ENCODE measurements at regions not wholly inside any gene's neighbourhood (a gene's known extent, or its start where the extent isn't known, plus 50 kb on each side); places are given as distances from the start of the nearest gene placed in this dataset.

DNA sequence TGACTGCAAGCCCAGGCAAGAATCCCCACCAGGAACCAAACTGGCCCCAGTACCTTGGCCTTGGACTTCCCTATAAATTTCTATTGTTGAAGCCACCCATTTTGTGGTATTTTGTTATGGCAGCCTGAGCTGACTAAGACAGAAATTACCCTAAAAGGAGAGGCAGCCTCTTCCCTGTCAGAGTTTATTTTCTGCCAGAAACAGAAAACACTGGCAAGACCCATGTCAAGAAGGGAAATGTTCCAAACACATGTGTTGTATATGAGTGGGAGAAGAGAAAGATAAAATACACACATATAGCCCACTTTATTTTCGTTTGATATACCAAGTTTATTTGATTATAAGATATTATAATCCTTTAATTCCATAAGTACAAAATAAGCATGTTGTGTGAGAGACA lies 225.1 kb upstream of the FSHR start:
- in situ Hi-C loops (cut with MboI; ENCODE audit: low pct_ligation_motif_present in 1 of 4, low pct_unique_long_range_greater_than_20kb in 1 of 4, low sequenced_read_pairs in 3 of 4) (no loop called here), intact Hi-C loops (cut with DNase I; ENCODE audit: low total_unique reads) (no loop called here)
- no peak overlapping the region for H3K4me3 ChIP-seq
- WGBS, 2 donors (ENCODE audit: low coverage in 1 of 2) = 13 to 46% methylated on average over 1 of the region's 1 CpG
- TF ChIP-seq POLR2AphosphoS5 (IDR thresholded peaks at IDR 0.05) (no peak), EP300 (IDR thresholded peaks at IDR 0.05; ENCODE audit: low read depth) (no peak), POLR2A (IDR thresholded peaks at IDR 0.05) (no peak)
- TF ChIP-seq, protein P1, sequence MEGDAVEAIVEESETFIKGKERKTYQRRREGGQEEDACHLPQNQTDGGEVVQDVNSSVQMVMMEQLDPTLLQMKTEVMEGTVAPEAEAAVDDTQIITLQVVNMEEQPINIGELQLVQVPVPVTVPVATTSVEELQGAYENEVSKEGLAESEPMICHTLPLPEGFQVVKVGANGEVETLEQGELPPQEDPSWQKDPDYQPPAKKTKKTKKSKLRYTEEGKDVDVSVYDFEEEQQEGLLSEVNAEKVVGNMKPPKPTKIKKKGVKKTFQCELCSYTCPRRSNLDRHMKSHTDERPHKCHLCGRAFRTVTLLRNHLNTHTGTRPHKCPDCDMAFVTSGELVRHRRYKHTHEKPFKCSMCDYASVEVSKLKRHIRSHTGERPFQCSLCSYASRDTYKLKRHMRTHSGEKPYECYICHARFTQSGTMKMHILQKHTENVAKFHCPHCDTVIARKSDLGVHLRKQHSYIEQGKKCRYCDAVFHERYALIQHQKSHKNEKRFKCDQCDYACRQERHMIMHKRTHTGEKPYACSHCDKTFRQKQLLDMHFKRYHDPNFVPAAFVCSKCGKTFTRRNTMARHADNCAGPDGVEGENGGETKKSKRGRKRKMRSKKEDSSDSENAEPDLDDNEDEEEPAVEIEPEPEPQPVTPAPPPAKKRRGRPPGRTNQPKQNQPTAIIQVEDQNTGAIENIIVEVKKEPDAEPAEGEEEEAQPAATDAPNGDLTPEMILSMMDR (IDR thresholded peaks at IDR 0.05) = no peak
- no peak for DNase-seq
- no peak overlapping the region for H3K27ac ChIP-seq
- no peaks in the 10 kb centered on the region for H3K4me1 ChIP-seq
- no peaks in the 10 kb centered on the region for H3K9me3 ChIP-seq
- H3K27me3 ChIP-seq = no peaks in the 10 kb centered on the region
- no peaks in the 10 kb centered on the region for H3K36me3 ChIP-seq

DNA sequence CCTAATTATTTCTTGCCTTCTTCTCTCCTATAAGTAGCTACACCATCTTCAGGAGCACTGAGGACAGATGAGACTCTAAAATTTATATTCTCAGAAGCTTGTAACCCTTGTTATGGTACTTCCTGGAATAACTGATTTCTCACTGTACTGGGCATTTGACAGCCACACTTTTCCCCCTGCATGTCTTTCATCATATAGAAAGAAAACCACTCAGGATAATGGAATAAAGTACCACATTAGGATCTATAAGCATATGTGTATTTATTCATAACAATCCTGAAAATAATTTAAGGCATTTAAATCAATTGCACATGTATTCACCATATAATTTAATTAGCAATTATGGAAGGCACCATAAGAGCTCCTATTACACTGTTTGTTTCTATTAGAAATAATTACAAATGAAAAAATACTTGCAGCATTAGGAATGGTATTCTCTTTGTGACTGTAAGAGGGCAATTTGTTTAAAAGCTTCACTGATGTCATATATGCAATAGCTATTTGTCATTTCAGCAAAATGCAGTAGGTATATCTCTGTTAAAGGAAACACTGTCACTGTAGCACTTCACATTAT lies 216.9 kb upstream of the FSHR start:
- Histone ChIP-seq H3K9me3 (no peaks in the 10 kb centered on the region), H3K4me1 (no peaks in the 10 kb centered on the region), H3K27ac (no peak overlapping the region), H3K36me3 (no peaks in the 10 kb centered on the region), H3K27me3 (no peaks in the 10 kb centered on the region), H3K4me3 (no peak overlapping the region)
- in situ Hi-C loops (cut with MboI; ENCODE audit: low pct_ligation_motif_present in 1 of 4, low pct_unique_long_range_greater_than_20kb in 1 of 4, low sequenced_read_pairs in 3 of 4) = no loop called here
- intact Hi-C loops (cut with DNase I; ENCODE audit: low total_unique reads) = no loop called here
- TF ChIP-seq POLR2A (IDR thresholded peaks at IDR 0.05) (no peak), EP300 (IDR thresholded peaks at IDR 0.05; ENCODE audit: low read depth) (no peak)
- TF ChIP-seq, protein P1 (IDR thresholded peaks at IDR 0.05) = no peak
- DNase-seq = no peak

DNA sequence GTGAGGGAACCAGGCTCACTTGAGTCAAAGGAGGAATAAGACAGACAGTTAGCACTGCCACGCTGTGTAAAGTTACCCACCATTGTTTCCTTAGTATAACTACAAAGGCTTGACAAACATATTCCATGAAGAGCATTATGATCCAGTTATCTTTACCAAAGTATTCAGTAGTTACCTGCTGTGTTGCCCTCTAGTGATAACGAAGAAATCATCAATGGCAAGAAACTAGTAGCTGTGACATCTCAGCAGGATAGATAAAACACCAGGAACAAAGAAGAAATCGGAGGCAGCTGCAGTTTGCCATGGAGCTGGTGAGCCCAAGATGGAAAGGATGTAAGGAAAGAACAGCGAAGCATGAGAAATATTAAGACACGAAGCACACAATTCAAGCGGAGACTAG lies 215.3 kb upstream of the FSHR start:
- H3K4me1 ChIP-seq = no peaks in the 10 kb centered on the region
- H3K27me3 ChIP-seq = no peaks in the 10 kb centered on the region
- in situ Hi-C loops (cut with MboI; ENCODE audit: low pct_ligation_motif_present in 1 of 4, low pct_unique_long_range_greater_than_20kb in 1 of 4, low sequenced_read_pairs in 3 of 4) = no loop called here
- 79 to 82% methylated on average over 6 of the region's 6 CpGs for WGBS, 2 donors (ENCODE audit: low coverage in 1 of 2)
- no peaks in the 10 kb centered on the region for H3K36me3 ChIP-seq
- no peaks in the 10 kb centered on the region for H3K9me3 ChIP-seq
- no peak overlapping the region for H3K4me3 ChIP-seq
- DNase-seq = no peak
- intact Hi-C loops (cut with DNase I; ENCODE audit: low total_unique reads) = no loop called here
- H3K27ac ChIP-seq = no peak overlapping the region
- TF ChIP-seq EP300 (IDR thresholded peaks at IDR 0.05; ENCODE audit: low read depth) (no peak), POLR2A (IDR thresholded peaks at IDR 0.05) (no peak), POLR2AphosphoS5 (IDR thresholded peaks at IDR 0.05) (no peak)
- TF ChIP-seq, protein P1 (IDR thresholded peaks at IDR 0.05) = no peak

DNA sequence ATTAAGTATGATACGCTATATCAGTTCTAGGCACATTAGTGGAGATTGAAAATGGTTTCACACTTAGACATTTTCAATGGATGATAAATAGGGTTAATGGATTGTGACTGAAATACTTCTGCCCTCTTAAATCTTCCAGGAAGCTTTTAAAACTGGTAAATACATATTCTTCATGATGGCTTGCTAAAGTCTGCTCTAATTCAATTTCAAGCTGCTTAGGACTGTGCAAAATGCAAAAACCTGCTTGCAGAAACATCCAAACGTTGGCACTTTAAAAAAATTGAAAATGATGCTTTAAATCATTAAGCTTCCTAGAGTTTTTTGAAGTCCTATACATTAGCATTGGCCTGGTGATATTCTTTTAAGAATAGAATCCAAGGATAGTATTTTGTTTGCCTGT lies 214.8 kb upstream of the FSHR start:
- H3K4me1 ChIP-seq = no peaks in the 10 kb centered on the region
- WGBS, 2 donors (ENCODE audit: low coverage in 1 of 2) = 65 to 75% methylated on average over 2 of the region's 2 CpGs
- no peaks in the 10 kb centered on the region for H3K9me3 ChIP-seq
- no peak for DNase-seq
- H3K27ac ChIP-seq = no peak overlapping the region
- in situ Hi-C loops (cut with MboI; ENCODE audit: low pct_ligation_motif_present in 1 of 4, low pct_unique_long_range_greater_than_20kb in 1 of 4, low sequenced_read_pairs in 3 of 4) (no loop called here), intact Hi-C loops (cut with DNase I; ENCODE audit: low total_unique reads) (no loop called here)
- TF ChIP-seq POLR2A (IDR thresholded peaks at IDR 0.05) (no peak), EP300 (IDR thresholded peaks at IDR 0.05; ENCODE audit: low read depth) (no peak), POLR2AphosphoS5 (IDR thresholded peaks at IDR 0.05) (no peak)
- TF ChIP-seq, protein P1 (IDR thresholded peaks at IDR 0.05) = no peak
- H3K36me3 ChIP-seq = no peaks in the 10 kb centered on the region
- no peaks in the 10 kb centered on the region for H3K27me3 ChIP-seq
- no peak overlapping the region for H3K4me3 ChIP-seq

All from transverse colon (tissue), 4 donors.